Keratinocyte (primary cell): ENCODE measurements at regions not wholly inside any gene's neighbourhood (a gene's known extent, or its start where the extent isn't known, plus 50 kb on each side); places are given as distances from the start of the nearest gene placed in this dataset.

Experiments
- DNase-seq: peaks from one replicate; pipeline ENCODE4 v3.0.0-alpha.2; 2011; ENCODE audit warnings: low read depth, missing footprints, low spot score
- FAIRE-seq: peaks from 2 replicates; lab custom pipeline; 2011; peaks lifted over from hg19 to GRCh38; lab: Jason Lieb, UNC
- H2AFZ ChIP-seq: 2 replicates; pipeline ENCODE4 v1.6.0; 2012; ENCODE audit warnings: low read length, control low read depth, inconsistent platforms; ENCODE audit not compliant: control insufficient read depth
- H3K27ac ChIP-seq: 2 replicates; pipeline ENCODE4 v1.5.1; 2011; ENCODE audit warnings: low read length; ENCODE audit not compliant: control insufficient read depth, insufficient read depth
- H3K27me3 ChIP-seq: 3 replicates; pipeline ENCODE4 v1.6.0; 2011; ENCODE audit warnings: low read length; ENCODE audit not compliant: control insufficient read depth, insufficient read depth; ENCODE audit errors: extremely low read depth
- H3K36me3 ChIP-seq, 2 experiments: 2 replicates in 1 of 2; 3 replicates in 1 of 2; pipeline ENCODE4 v1.5.1; 2011; ENCODE audit warnings: low read length in 2 of 2, mild to moderate bottlenecking in 1 of 2; ENCODE audit not compliant: control insufficient read depth in 2 of 2, insufficient read depth in 2 of 2; ENCODE audit errors: extremely low read depth in 1 of 2
- H3K4me1 ChIP-seq: 3 replicates; pipeline ENCODE4 v1.5.1; 2011; ENCODE audit warnings: low read length; ENCODE audit not compliant: control insufficient read depth, insufficient read depth; ENCODE audit errors: extremely low read depth
- H3K4me2 ChIP-seq: 3 replicates; pipeline ENCODE4 v1.6.0; 2011; ENCODE audit warnings: low read depth, low read length; ENCODE audit not compliant: control insufficient read depth, insufficient read depth; ENCODE audit errors: extremely low read depth
- H3K4me3 ChIP-seq, 3 experiments: fragments of 200-600 bp in 1 of 3; sonication (generic) in 1 of 3; 2 replicates in 2 of 3; 3 replicates in 1 of 3; pipeline ENCODE4 v1.5.1; 2011 to 2016; ENCODE audit warnings: low read length in 3 of 3, mild to moderate bottlenecking in 3 of 3, control low read depth in 2 of 3, inconsistent platforms in 1 of 3, low read depth in 1 of 3, mixed read lengths in 1 of 3, mixed run types in 1 of 3, moderate library complexity in 1 of 3; ENCODE audit not compliant: control insufficient read depth in 2 of 3, insufficient read depth in 2 of 3; ENCODE audit errors: extremely low read depth in 1 of 3
- H3K79me2 ChIP-seq: 2 replicates; pipeline ENCODE4 v1.6.0; 2012; ENCODE audit warnings: low read length; ENCODE audit not compliant: control insufficient read depth, insufficient read depth
- H3K9ac ChIP-seq: 3 replicates; pipeline ENCODE4 v1.6.0; 2011; ENCODE audit warnings: low read length; ENCODE audit not compliant: control insufficient read depth, insufficient read depth; ENCODE audit errors: extremely low read depth
- H3K9me1 ChIP-seq: 3 replicates; pipeline ENCODE4 v1.6.0; 2011; ENCODE audit warnings: low read length; ENCODE audit not compliant: control insufficient read depth, insufficient read depth; ENCODE audit errors: extremely low read depth
- H3K9me3 ChIP-seq: 2 replicates; pipeline ENCODE4 v1.5.1; 2012; ENCODE audit warnings: low read depth, low read length; ENCODE audit not compliant: control insufficient read depth
- H4K20me1 ChIP-seq: 3 replicates; pipeline ENCODE4 v1.6.0; 2011; ENCODE audit warnings: low read length; ENCODE audit not compliant: control insufficient read depth, insufficient read depth; ENCODE audit errors: extremely low read depth
- EZH2 ChIP-seq: IDR thresholded peaks from one replicate; pipeline ENCODE4 v1.6.1; 2012; ENCODE audit warnings: inconsistent platforms, mild to moderate bottlenecking, low read length, moderate library complexity
- dilution Hi-C: fragments of 300-500 bp; cut with MboI; formaldehyde crosslinking; loops from one replicate; pipeline ENCODE4 v1.7.0; 2020; ENCODE audit warnings: low sequenced_read_pairs; ENCODE audit not compliant: extremely low pct_ligation_motif_present
- TF ChIP-seq, protein P1 (sequence below), 3 experiments: IDR thresholded peaks in 1 of 3; conservative IDR thresholded peaks in 1 of 3; optimal IDR thresholded peaks in 1 of 3; 2 replicates in 2 of 3; 3 replicates in 1 of 3; pipeline versions ENCODE3 to v1.5.1; 2011; ENCODE audit warnings: low read length in 3 of 3, mild to moderate bottlenecking in 3 of 3, moderate library complexity in 2 of 3, control low read depth in 1 of 3, inconsistent platforms in 1 of 3; ENCODE audit not compliant: insufficient read depth in 2 of 3; ENCODE audit errors: extremely low read depth in 1 of 3

DNA sequence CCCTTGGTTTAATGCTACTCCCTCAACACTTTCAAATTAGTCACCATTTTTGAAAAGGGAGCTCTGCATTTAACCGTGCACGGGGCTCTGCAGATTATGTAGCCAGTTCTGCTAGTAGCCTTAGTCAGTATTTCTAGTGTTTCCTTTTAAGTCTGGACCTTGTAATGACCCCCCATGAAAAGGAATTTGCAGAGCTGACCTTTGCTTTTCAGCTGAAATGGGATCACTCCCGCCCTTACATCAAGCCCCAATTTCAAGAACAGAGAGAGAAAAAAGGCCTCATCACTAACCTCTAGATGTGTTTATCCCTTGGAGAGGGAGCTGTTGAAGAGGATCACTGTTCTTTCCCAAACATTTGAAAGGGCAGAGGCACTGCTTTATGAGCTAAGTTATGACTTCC is 490.7 kb upstream of the BTBD3 start:
- H3K9ac ChIP-seq, result no peak overlapping the region
- H3K79me2 ChIP-seq, result no peaks in the 10 kb centered on the region
- dilution Hi-C loops, result no loop called here
- H3K36me3 ChIP-seq, result no peaks in the 10 kb centered on the region
- H3K9me3 ChIP-seq, result no peaks in the 10 kb centered on the region
- no peak overlapping the region for H2AFZ ChIP-seq
- H3K9me1 ChIP-seq, result no peaks in the 10 kb centered on the region
- peaks cover 5% of the 10 kb centered on the region for H3K4me1 ChIP-seq
- H3K4me3 ChIP-seq, result no peak overlapping the region
- TF ChIP-seq, protein P1, sequence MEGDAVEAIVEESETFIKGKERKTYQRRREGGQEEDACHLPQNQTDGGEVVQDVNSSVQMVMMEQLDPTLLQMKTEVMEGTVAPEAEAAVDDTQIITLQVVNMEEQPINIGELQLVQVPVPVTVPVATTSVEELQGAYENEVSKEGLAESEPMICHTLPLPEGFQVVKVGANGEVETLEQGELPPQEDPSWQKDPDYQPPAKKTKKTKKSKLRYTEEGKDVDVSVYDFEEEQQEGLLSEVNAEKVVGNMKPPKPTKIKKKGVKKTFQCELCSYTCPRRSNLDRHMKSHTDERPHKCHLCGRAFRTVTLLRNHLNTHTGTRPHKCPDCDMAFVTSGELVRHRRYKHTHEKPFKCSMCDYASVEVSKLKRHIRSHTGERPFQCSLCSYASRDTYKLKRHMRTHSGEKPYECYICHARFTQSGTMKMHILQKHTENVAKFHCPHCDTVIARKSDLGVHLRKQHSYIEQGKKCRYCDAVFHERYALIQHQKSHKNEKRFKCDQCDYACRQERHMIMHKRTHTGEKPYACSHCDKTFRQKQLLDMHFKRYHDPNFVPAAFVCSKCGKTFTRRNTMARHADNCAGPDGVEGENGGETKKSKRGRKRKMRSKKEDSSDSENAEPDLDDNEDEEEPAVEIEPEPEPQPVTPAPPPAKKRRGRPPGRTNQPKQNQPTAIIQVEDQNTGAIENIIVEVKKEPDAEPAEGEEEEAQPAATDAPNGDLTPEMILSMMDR (optimal IDR thresholded peaks at IDR 0.05 in 1 of 3, IDR thresholded peaks at IDR 0.05 in 1 of 3, conservative IDR thresholded peaks at IDR 0.05 in 1 of 3; ENCODE audit: extremely low read depth in 1 of 3, insufficient read depth in 2 of 3, low read length in 3 of 3), result no peak
- TF ChIP-seq EZH2, result no peak
- DNase-seq (no peak), FAIRE-seq (no peak)
- H3K27me3 ChIP-seq, result no peaks in the 10 kb centered on the region
- no peak overlapping the region for H3K4me2 ChIP-seq
- no peak overlapping the region for H3K27ac ChIP-seq
- H4K20me1 ChIP-seq, result no peaks in the 10 kb centered on the region

DNA sequence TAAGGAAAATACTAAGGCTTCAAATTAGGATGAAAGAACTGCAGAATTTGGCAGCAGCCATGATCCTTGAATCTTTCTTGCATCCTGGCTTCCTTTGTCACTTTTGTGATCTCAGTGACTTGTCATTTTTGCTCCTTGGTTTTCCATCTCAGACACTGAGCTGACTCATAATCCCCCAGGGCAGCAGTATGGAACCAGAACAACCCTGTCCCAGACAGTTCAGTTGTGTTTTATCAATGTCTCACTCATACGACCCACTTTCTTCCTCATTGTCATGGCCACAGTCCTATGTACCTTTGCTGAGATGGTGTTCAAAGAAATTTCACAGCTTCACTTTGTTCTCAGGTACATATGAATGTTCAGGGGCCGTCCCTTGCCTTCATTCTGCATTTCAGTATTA is 488.5 kb upstream of the BTBD3 start:
- no peak for TF ChIP-seq EZH2
- TF ChIP-seq, protein P1 (optimal IDR thresholded peaks at IDR 0.05 in 1 of 3, IDR thresholded peaks at IDR 0.05 in 1 of 3, conservative IDR thresholded peaks at IDR 0.05 in 1 of 3; ENCODE audit: extremely low read depth in 1 of 3, insufficient read depth in 2 of 3, low read length in 3 of 3), result no peak
- Histone ChIP-seq H3K27me3 (no peaks in the 10 kb centered on the region), H3K79me2 (no peaks in the 10 kb centered on the region), H3K4me2 (no peak overlapping the region), H3K9me3 (no peaks in the 10 kb centered on the region), H3K4me3 (no peak overlapping the region), H4K20me1 (no peaks in the 10 kb centered on the region), H3K9me1 (no peaks in the 10 kb centered on the region), H3K27ac (no peak overlapping the region), H3K4me1 (peaks cover 12% of the 10 kb centered on the region), H2AFZ (no peak overlapping the region), H3K9ac (no peak overlapping the region), H3K36me3 (no peaks in the 10 kb centered on the region)
- DNase-seq (no peak), FAIRE-seq (peak; percentile 72)
- dilution Hi-C loops, result no loop called here
